ENCODE measurements at regions not wholly inside any gene's neighbourhood (a gene's known extent, or its start where the extent isn't known, plus 50 kb on each side); places are given as distances from the start of the nearest gene placed in this dataset.

GRCh38 chr16:51327001-51327400, 175.9 kb upstream of the SALL1 start:
- Histone ChIP-seq H3K4me3 (ENCODE audit: insufficient read depth, low read depth, low read length, poor library complexity, severe bottlenecking) (no peak overlapping the region), H3K27ac (ENCODE audit: insufficient read depth, low read length, poor library complexity, severe bottlenecking) (no peak overlapping the region), H3K36me3 (ENCODE audit: control insufficient read depth, insufficient read depth, low read length) (no peaks in the 10 kb centered on the region), H3K4me1 (ENCODE audit: control insufficient read depth, insufficient read depth, low read length, poor library complexity, severe bottlenecking) (no peaks in the 10 kb centered on the region), H3K9me3 (ENCODE audit: control insufficient read depth, low read length) (no peaks in the 10 kb centered on the region), H3K27me3 (replicated peaks; ENCODE audit: control insufficient read depth, insufficient read depth, low read length, poor library complexity, severe bottlenecking) (no peaks in the 10 kb centered on the region)
- no peak for DNase-seq

- no peak overlapping the region for H3K4me3 ChIP-seq (ENCODE audit: insufficient read depth, low read depth, low read length, poor library complexity, severe bottlenecking)
- no peaks in the 10 kb centered on the region for H3K4me1 ChIP-seq (ENCODE audit: control insufficient read depth, insufficient read depth, low read length, poor library complexity, severe bottlenecking)
- H3K27ac ChIP-seq (ENCODE audit: insufficient read depth, low read length, poor library complexity, severe bottlenecking): no peak overlapping the region
- H3K27me3 ChIP-seq (replicated peaks; ENCODE audit: control insufficient read depth, insufficient read depth, low read length, poor library complexity, severe bottlenecking): no peaks in the 10 kb centered on the region
- no peaks in the 10 kb centered on the region for H3K9me3 ChIP-seq (ENCODE audit: control insufficient read depth, low read length)
- DNase-seq: no peak
- no peaks in the 10 kb centered on the region for H3K36me3 ChIP-seq (ENCODE audit: control insufficient read depth, insufficient read depth, low read length)
Observed at GRCh38 chr16:51326131-51326856, 175.2 kb upstream of the SALL1 start.

DNA sequence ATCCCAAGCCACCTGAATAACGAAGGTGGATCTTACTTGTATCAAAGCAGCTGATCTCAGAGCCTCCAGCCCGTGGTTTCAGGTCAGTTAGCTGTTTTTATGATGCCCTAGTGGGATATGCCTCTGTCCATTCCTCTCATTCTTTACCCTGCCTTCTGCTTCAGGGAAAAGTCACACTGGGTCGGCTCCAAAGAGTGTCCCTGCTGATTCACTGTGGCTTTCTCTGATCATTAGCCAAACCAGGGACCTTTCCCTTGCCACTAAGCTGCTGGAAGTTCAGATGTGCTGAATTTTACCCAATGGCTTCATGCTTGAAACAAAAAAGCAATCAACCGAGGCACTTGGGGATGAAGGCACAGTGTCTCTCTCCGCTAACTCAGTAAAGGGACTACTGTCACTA, 170.2 kb upstream of the SALL1 start:
- DNase-seq: no peak
- no peaks in the 10 kb centered on the region for H3K27me3 ChIP-seq (replicated peaks; ENCODE audit: control insufficient read depth, insufficient read depth, low read length, poor library complexity, severe bottlenecking)
- no peak overlapping the region for H3K4me3 ChIP-seq (ENCODE audit: insufficient read depth, low read depth, low read length, poor library complexity, severe bottlenecking)
- H3K27ac ChIP-seq (ENCODE audit: insufficient read depth, low read length, poor library complexity, severe bottlenecking): no peak overlapping the region
- no peaks in the 10 kb centered on the region for H3K4me1 ChIP-seq (ENCODE audit: control insufficient read depth, insufficient read depth, low read length, poor library complexity, severe bottlenecking)
- H3K36me3 ChIP-seq (ENCODE audit: control insufficient read depth, insufficient read depth, low read length): no peaks in the 10 kb centered on the region
- H3K9me3 ChIP-seq (ENCODE audit: control insufficient read depth, low read length): no peaks in the 10 kb centered on the region

DNA sequence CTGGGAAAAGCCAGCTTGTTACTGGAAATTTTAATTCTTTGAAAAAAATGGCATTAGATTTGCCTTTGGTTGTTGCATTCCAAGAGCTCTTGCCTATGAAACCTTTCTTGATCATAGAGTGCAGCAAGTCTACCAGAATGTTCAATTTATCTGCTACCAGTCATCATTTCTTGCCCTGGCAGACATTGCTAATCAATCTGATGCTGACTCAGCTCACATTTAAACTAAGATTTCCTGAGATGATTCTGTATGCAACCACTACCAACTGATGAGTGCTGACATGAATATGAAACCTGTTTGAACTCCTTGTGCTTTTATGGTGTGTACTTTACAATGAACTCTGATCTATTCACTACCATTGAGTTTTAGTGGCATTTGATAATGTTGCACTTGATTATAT, 166.5 kb upstream of the SALL1 start:
- Histone ChIP-seq H3K27ac (ENCODE audit: insufficient read depth, low read length, poor library complexity, severe bottlenecking) (no peak overlapping the region), H3K9me3 (ENCODE audit: control insufficient read depth, low read length) (no peaks in the 10 kb centered on the region), H3K4me3 (ENCODE audit: insufficient read depth, low read depth, low read length, poor library complexity, severe bottlenecking) (no peak overlapping the region), H3K27me3 (replicated peaks; ENCODE audit: control insufficient read depth, insufficient read depth, low read length, poor library complexity, severe bottlenecking) (no peaks in the 10 kb centered on the region), H3K4me1 (ENCODE audit: control insufficient read depth, insufficient read depth, low read length, poor library complexity, severe bottlenecking) (no peaks in the 10 kb centered on the region), H3K36me3 (ENCODE audit: control insufficient read depth, insufficient read depth, low read length) (no peaks in the 10 kb centered on the region)
- DNase-seq: no peak

DNA sequence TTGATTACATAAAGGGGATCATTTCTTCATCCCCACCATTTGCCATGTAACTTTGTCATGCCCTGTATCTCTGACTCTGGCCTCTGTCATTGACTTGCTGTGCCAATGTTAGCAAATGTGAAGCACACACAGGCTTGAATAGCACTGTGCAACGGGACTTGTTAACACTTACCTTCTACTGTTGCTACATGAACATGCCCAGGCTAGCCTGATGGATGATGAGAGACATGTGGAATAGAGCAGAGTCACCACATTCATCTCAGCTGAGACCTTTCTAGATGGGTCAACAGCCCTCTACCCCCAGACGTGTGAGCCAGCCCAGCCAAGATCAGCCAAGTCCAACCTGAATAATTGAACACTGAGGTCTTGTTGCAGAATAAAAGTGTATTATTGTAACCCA, 162.1 kb upstream of the SALL1 start:
- no peaks in the 10 kb centered on the region for H3K36me3 ChIP-seq (ENCODE audit: control insufficient read depth, insufficient read depth, low read length)
- H3K4me1 ChIP-seq (ENCODE audit: control insufficient read depth, insufficient read depth, low read length, poor library complexity, severe bottlenecking): no peaks in the 10 kb centered on the region
- H3K9me3 ChIP-seq (ENCODE audit: control insufficient read depth, low read length): no peaks in the 10 kb centered on the region
- no peak overlapping the region for H3K4me3 ChIP-seq (ENCODE audit: insufficient read depth, low read depth, low read length, poor library complexity, severe bottlenecking)
- H3K27me3 ChIP-seq (replicated peaks; ENCODE audit: control insufficient read depth, insufficient read depth, low read length, poor library complexity, severe bottlenecking): no peaks in the 10 kb centered on the region
- H3K27ac ChIP-seq (ENCODE audit: insufficient read depth, low read length, poor library complexity, severe bottlenecking): no peak overlapping the region
- DNase-seq: no peak

DNA sequence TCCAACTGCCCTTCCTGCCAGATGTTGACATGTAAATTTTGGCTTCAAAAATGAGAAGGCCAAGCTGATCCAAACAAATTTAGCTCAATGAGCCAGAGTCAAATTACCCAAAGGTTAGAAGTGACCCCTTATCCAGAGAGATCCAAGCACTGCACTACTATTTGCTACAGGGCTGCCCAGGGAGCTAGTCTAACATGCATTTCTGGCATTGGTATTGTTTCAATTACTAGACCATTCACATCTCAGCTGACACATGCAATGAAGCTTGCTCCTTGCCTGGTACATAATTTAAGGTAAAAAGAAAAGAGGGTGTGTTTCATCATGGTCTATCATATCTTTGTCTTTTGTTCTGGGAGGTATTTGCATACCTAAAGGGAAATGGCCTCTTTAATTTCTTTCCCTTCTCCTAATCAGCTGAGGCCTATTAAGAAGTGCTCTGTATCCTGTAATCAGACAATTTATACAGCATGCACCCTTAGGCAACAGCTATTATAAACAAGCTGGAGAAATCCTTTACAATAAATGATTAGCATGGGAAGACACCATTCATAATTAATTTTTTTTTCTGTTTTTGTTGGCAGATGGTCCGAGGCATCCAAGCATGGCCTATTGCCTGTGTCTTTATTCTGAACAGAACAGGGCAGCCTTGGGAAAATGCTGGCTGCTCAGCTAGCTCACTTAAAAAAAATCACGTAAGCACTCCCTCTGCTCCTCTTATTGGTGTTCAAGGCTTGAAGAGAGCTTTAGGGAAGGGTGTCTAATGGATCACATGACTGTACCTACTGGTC, 161.5 kb upstream of the SALL1 start:
- Histone ChIP-seq H3K4me1 (ENCODE audit: control insufficient read depth, insufficient read depth, low read length, poor library complexity, severe bottlenecking) (no peaks in the 10 kb centered on the region), H3K4me3 (ENCODE audit: insufficient read depth, low read depth, low read length, poor library complexity, severe bottlenecking) (no peak overlapping the region), H3K27ac (ENCODE audit: insufficient read depth, low read length, poor library complexity, severe bottlenecking) (no peak overlapping the region), H3K36me3 (ENCODE audit: control insufficient read depth, insufficient read depth, low read length) (no peaks in the 10 kb centered on the region), H3K9me3 (ENCODE audit: control insufficient read depth, low read length) (no peaks in the 10 kb centered on the region), H3K27me3 (replicated peaks; ENCODE audit: control insufficient read depth, insufficient read depth, low read length, poor library complexity, severe bottlenecking) (no peaks in the 10 kb centered on the region)
- DNase-seq: no peak

- Histone ChIP-seq H3K4me3 (ENCODE audit: insufficient read depth, low read depth, low read length, poor library complexity, severe bottlenecking) (no peak overlapping the region), H3K27ac (ENCODE audit: insufficient read depth, low read length, poor library complexity, severe bottlenecking) (no peak overlapping the region), H3K36me3 (ENCODE audit: control insufficient read depth, insufficient read depth, low read length) (no peaks in the 10 kb centered on the region), H3K9me3 (ENCODE audit: control insufficient read depth, low read length) (no peaks in the 10 kb centered on the region), H3K27me3 (replicated peaks; ENCODE audit: control insufficient read depth, insufficient read depth, low read length, poor library complexity, severe bottlenecking) (no peaks in the 10 kb centered on the region), H3K4me1 (ENCODE audit: control insufficient read depth, insufficient read depth, low read length, poor library complexity, severe bottlenecking) (no peaks in the 10 kb centered on the region)
- no peak for DNase-seq
Observed at GRCh38 chr16:51310159-51310558, 159.1 kb upstream of the SALL1 start.

- no peak overlapping the region for H3K4me3 ChIP-seq (ENCODE audit: insufficient read depth, low read depth, low read length, poor library complexity, severe bottlenecking)
- H3K36me3 ChIP-seq (ENCODE audit: control insufficient read depth, insufficient read depth, low read length): no peaks in the 10 kb centered on the region
- no peak overlapping the region for H3K27ac ChIP-seq (ENCODE audit: insufficient read depth, low read length, poor library complexity, severe bottlenecking)
- H3K9me3 ChIP-seq (ENCODE audit: control insufficient read depth, low read length): no peaks in the 10 kb centered on the region
- no peak for DNase-seq
- no peaks in the 10 kb centered on the region for H3K4me1 ChIP-seq (ENCODE audit: control insufficient read depth, insufficient read depth, low read length, poor library complexity, severe bottlenecking)
- no peaks in the 10 kb centered on the region for H3K27me3 ChIP-seq (replicated peaks; ENCODE audit: control insufficient read depth, insufficient read depth, low read length, poor library complexity, severe bottlenecking)
Observed at GRCh38 chr16:51306886-51307595, 156.0 kb upstream of the SALL1 start.

GRCh38 chr16:51306116-51306515, 155.0 kb upstream of the SALL1 start:
- no peak for DNase-seq
- Histone ChIP-seq H3K4me1 (ENCODE audit: control insufficient read depth, insufficient read depth, low read length, poor library complexity, severe bottlenecking) (no peaks in the 10 kb centered on the region), H3K27ac (ENCODE audit: insufficient read depth, low read length, poor library complexity, severe bottlenecking) (no peak overlapping the region), H3K27me3 (replicated peaks; ENCODE audit: control insufficient read depth, insufficient read depth, low read length, poor library complexity, severe bottlenecking) (no peaks in the 10 kb centered on the region), H3K4me3 (ENCODE audit: insufficient read depth, low read depth, low read length, poor library complexity, severe bottlenecking) (no peak overlapping the region), H3K9me3 (ENCODE audit: control insufficient read depth, low read length) (no peaks in the 10 kb centered on the region), H3K36me3 (ENCODE audit: control insufficient read depth, insufficient read depth, low read length) (no peaks in the 10 kb centered on the region)

GRCh38 chr16:51305337-51305736, 154.3 kb upstream of the SALL1 start:
- Histone ChIP-seq H3K27me3 (replicated peaks; ENCODE audit: control insufficient read depth, insufficient read depth, low read length, poor library complexity, severe bottlenecking) (no peaks in the 10 kb centered on the region), H3K36me3 (ENCODE audit: control insufficient read depth, insufficient read depth, low read length) (no peaks in the 10 kb centered on the region), H3K4me1 (ENCODE audit: control insufficient read depth, insufficient read depth, low read length, poor library complexity, severe bottlenecking) (no peaks in the 10 kb centered on the region), H3K9me3 (ENCODE audit: control insufficient read depth, low read length) (no peaks in the 10 kb centered on the region), H3K27ac (ENCODE audit: insufficient read depth, low read length, poor library complexity, severe bottlenecking) (no peak overlapping the region), H3K4me3 (ENCODE audit: insufficient read depth, low read depth, low read length, poor library complexity, severe bottlenecking) (no peak overlapping the region)
- DNase-seq: no peak

Measured in effector memory CD4-positive, alpha-beta T cell (primary cell).